ENCODE measurements at regions not wholly inside any gene's neighbourhood (a gene's known extent, or its start where the extent isn't known, plus 50 kb on each side); places are given as distances from the start of the nearest gene placed in this dataset.

DNA sequence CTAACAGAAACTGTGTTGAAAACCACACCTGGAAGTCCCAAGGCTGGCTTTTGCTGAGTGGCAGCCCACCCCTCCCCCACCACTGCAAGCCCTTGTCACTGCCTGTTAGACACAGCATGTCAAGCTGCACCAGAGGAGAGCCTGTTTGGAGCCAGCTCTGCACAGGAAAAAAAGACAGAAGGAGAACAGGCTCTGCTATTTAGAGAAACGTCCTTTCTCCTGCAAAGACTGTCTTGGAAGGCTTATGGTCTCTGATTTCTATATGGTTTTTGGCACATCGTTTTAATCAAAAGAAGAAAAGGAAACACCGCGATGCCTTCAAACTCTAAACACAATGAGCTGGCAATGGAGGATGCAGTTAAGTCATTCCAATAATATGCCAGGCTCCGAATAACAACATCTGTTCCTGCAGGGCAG is 275.5 kb downstream of the MAP2K4 start:
- no peak for DNase-seq

DNA sequence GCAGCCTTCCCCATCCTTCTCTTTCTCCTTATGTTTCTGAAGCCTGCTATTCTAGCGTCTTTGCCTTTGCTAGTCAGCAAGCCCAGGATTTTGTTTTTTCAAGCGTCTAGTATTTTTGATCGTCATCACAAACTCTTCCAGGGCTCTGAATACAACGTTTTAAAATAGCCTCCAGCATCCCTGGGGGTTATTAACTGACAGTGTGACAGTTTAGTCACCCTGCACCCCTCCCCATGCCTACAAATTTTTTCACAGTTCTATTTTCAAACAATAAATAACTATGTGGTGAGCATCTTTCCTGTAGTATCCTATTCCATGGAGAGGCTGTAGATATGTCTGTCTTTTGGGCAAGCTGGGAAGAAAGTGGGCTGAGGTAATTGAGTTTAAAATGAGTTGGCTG is 280.9 kb downstream of the MAP2K4 start:
- DNase-seq = no peak

DNA sequence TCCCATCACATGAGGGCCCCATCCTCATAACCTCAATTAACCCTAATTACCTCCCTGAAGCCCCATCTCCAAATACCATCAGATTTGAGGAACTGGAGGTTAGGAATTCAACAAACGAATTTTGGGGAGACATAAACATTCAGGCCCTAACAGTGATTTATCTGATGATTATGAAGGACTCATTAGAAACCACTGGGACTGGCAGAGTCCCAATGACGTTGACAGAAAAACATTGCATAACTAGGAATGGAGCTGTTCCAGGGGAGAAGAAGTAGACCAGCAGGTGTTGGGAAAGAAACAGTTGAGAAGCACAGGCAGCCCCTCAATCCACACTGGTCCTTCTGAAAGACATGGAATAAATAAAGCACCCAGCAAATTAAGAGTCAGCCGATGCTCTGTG is 282.0 kb downstream of the MAP2K4 start:
- no peak for DNase-seq

DNA sequence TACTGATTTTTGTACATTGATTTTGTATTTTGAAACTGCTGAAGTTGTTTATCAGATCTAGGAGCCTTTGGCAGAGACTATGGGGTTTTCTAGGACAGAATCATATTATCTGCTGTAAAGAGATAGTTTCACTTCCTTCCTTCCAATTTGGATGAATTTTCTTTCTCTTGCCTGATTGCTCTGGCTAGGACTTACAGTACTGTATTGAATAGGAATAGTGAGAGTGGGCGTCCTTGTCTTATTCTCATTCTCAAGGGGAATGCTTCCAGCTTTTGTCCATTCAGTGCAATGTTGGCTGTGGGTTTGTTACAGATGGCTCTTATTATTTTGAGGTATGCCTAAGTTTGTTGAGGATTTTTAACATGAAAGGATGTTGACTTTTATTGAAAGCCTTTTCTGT is 290.1 kb downstream of the MAP2K4 start:
- no peak for DNase-seq

DNA sequence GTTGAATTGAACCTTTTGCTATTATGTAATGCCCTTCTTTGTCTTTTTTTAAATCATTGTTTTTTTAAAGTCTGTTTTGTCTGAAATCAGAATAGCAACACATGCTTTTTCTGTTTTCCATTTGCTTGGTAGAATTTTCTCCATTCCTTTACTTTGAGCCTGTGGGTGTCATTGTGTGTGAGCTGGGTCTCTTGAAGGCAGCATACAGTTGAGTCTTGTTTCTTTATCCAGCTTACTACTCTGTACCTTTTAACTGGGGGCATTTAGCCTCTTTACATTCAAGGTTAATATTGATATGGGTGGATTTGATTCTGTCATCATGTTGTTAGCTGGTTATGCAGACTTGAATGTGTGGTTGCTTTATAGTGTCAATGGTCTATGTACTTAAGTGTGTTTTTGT is 292.0 kb downstream of the MAP2K4 start:
- no peak for DNase-seq

DNA sequence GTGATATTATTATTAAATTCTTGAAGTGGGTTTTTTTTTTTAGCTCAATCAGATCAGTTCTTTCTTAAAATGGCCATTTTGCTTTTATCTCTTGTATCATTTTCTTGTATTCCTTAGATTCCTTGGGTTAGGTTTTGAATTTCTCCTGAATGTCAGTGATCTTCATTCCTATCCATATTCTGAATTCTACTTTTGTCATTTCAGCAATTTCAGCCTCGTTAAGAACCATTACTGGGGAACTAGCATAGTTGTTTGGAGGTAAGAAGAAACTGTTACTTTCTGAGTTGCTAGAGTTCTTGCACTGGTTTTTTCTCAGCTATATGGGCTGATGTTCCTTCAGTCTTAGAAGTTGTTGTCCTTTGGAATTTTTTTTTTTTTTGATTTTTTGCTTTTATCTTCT is 293.1 kb downstream of the MAP2K4 start:
- no peak for DNase-seq

GRCh38 chr17:12316021-12316420 is 295.3 kb downstream of the MAP2K4 start:
- no peak for DNase-seq

GRCh38 chr17:12318571-12319266 is 298.0 kb downstream of the MAP2K4 start:
- no peak for DNase-seq

DNA sequence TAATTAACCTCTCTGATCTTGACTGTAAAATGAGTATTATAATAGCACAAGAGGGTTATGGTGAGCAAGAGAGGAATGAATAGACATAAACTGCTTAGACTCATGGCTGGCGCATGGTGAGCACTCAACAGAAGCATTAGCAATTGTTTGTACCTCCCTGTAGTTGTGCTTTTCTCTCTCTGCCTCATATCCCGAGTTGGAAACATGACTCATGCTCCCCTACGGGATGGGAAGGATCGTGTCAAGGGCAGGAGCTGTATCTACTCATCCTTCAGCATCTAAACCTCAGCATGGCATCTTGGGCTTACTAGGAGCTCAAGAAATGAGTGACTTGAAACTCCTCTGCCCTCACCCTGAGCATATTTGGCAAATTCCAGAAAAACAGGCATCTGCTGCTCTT is 299.6 kb downstream of the MAP2K4 start:
- DNase-seq = no peak

GRCh38 chr17:12328204-12328603 is 307.5 kb downstream of the MAP2K4 start:
- no peak for DNase-seq

- no peak for DNase-seq
Observed at GRCh38 chr17:12330456-12330855, 309.8 kb downstream of the MAP2K4 start.

- DNase-seq = no peak
Observed at GRCh38 chr17:12341328-12341727, 320.7 kb downstream of the MAP2K4 start.

DNA sequence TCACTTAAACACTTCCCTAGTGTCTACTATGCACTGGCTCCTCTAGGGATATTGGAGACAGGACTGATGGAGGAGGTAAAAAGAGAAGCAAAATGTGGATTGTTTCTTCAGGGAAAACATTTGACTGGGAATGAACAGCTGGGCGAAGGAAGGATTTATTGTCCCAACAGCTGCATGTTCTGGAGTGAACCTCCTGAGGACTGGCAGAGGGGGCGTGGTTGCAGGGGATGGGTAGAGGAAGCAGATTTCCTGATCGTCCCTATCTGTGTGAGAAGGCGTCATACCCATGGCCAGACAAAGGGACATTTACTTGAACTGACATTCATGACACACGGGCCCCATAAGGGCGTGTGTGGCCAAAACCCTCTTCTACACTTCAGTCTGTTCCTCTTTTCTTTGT is 321.5 kb downstream of the MAP2K4 start:
- DNase-seq = no peak

GRCh38 chr17:12342609-12343435 is 322.1 kb downstream of the MAP2K4 start:
- peak; percentile 45 for DNase-seq

- DNase-seq = no peak
Observed at GRCh38 chr17:12348476-12348875, 317.2 kb upstream of the MYOCD start.

DNA sequence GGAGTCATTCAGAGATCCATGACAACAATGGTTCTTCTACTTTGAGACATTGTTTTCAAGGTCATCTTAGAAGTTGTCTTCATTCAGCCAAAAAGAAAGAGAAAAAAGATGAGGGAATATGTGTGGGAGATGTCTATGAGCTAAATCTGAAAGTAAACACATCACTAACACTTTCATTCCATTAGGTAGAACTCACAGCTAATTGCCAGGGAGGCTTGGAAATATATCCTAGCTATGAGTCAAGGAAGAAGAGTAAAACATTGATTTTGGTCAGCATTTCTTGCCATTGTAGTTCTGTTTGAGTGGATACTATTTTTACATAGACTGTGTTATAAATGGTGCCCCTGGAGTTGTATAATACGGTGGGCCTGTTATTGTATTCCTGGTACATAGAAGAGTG is 316.4 kb upstream of the MYOCD start:
- no peak for DNase-seq

DNA sequence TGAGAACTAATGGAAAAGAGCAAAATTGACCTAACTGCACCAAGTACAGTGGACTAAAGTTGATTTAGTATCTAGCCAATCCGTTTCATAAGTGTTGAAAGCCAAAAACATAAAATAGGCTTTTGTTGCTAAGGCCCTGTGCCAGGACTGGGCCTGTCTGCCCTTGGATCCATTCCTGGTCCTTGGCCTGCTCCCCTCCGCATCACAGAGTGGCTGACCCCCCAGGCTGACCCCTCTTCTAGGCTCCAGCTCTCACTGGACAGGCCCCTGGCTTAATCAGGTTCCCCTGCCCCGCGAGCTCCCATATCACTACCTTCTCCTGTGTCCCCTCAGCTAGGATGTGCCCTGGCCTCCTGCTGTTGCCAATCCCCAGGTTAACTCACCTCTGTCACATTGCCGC is 313.6 kb upstream of the MYOCD start:
- DNase-seq = no peak

- no peak for DNase-seq
Observed at GRCh38 chr17:12357600-12357999, 308.1 kb upstream of the MYOCD start.

DNA sequence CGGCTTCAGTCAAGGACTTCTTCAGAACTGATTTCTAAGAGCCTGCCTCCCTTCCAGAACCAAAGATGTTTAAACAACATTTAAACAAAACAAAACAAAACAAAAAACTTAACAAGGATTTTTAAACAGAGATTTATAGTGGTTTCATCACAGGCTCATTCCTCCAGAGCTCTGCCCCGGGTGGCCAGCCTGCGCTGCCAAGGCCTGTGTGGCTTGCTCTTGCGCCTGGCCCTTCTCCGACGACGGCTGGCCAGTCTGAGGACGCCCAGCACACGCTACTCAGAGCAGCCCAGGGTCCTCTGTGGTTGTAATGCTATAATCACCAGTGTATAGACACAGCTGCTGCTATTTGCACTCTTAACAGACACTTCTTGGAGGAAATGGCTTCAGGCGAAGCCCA is 307.2 kb upstream of the MYOCD start:
- no peak for DNase-seq

DNA sequence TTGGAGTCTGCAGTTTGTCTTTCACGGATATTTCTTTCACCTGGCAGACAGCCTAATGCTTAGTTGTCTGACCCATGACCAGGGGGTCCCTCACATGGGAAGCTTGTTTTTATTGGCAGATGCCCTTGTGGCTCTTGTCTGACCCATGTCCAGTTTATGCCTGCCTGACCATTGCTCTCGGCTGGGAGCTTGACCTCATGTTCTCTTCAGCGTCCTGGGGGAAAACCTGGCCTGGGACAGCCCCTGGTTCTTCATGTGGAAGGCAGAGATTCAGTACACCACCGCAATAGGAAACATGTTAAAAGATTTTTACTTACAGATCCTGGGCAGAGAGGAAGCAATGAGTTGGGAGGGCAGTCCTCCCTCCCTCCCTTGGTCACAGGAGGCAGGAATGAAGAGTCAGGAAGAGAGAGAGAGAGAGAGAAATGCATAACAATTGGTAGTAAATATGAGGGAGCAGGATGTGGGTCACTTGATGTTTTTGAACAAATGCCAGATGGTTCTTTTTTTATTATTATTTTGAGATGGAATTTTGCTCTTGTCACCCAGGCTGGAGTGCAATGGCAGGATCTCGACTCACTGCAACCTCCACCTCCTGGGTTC is 302.7 kb upstream of the MYOCD start:
- DNase-seq = no peak

DNA sequence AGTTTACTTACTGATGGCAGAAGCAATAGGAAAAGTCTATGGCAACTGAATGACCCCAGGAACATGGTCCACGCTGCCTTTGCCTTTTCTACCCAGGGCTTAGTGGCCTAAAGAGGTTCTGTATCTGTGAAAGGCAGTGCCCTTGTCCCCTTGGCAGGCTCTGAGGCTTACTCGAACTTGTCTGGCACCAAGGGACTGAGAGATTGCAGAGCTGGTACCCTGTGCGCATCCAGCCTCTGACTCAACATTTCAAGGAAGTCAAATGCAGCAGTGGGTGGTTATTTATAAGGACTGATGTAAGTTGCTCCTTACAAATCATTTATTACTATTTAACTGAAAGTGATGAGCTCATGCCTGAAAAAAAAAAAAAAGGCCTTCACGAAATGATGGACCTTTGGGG is 299.9 kb upstream of the MYOCD start:
- no peak for DNase-seq

- DNase-seq = no peak
Observed at GRCh38 chr17:12369065-12369464, 296.6 kb upstream of the MYOCD start.

DNA sequence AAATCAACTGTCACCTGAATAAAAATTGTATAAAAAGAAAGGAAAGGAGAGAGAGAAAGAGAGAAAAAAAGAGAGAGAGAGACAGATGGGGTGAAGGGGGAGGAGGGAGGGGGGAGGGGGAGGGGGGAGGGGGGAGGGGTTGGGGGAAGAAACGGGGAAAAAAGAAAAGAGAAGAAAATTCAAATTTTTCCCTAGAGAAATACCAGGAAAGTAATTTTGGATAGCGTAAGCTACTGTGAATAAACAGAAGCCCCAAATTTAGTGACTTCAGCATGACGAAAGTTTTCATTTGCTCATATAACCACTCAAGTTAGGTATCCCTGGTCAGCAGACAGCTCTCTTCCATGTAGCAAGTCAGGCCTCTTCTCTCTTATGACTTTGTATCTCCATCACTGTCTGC is 289.4 kb upstream of the MYOCD start:
- no peak for DNase-seq

DNA sequence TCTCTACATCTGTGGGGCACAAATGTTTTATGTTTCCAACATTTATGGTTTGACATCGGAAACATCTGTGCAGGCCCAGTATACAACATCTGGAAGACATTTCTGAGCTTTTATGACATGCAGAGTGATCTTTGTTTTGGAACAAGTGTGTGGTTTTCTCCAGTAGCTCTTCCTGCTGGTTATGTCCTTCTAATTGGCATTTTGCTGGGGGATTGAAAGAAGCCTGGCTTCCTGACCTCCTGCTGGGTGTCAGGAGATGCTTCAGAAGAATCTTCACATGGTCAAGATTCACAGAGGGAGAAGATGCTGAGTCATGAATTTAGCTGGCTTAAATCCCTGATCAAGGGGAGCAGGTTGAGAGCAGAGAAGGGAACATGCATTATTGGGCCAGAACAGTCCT is 279.5 kb upstream of the MYOCD start:
- no peak for DNase-seq
